ENCODE measurements at regions not wholly inside any gene's neighbourhood (a gene's known extent, or its start where the extent isn't known, plus 50 kb on each side); places are given as distances from the start of the nearest gene placed in this dataset.
A peak's percentile ranks its signal among the peaks of the same experiment; 100 is the strongest.
"Not testable (repeated sequence)": the region's sequence is repeated elsewhere in the genome, so short reads cannot be mapped to it uniquely, and the experiment has no call there.

DNA sequence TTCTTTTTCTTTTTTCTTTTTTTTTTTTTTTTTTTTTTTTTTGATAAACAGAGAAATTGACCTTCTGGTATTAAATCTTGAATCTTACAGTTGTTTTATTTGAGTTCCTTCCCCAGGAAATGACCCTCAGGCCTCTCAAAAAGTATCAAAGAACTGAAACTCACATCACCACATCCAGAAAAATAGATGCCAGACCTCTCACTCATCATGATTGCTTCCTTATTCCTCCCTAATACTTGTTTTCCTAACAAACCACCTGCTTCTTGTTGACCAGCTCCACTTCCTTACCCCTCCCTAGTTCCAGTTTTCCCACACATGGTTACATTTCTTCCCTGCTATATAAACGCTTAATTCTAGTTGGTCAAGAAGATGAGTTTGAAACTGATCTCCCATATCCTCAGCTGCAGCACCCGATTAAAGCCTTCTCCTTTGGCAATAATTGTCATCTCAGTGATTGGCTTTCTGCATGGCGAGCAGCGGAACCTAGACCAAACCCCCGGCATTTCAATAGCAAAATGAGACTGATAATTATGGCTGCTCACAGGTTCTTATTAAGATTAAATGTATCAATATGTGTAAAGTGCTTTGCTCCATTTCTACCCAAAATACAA is 681.1 kb upstream of the AUTS2 start:
- no peak for DNase-seq (ENCODE audit: low spot score)

- DNase-seq (ENCODE audit: low spot score) = no peak
These were observed 679.7 kb upstream of the AUTS2 start for GRCh38 chr7:68918621-68919020.

GRCh38 chr7:68922850-68923249 is 675.4 kb upstream of the AUTS2 start:
- DNase-seq (ENCODE audit: low spot score) = no peak

DNA sequence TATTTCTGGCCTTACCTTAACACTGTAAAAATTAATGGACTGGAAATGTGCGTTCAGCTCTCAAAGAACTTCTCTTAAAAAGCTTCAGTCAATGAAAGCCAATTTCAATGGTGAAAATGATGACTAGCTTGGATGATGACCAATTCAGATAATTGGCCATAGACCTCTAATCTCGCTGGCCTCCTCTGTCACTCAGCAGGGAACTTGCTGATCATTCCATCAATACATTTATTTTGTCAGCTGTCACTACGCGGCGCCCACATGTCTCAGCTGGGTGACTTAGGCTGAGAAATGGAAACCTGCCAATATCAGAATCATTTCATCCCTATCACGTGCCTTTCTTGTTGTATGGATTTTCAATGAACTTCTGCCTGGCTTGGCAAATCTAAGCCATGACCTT is 673.0 kb upstream of the AUTS2 start:
- no peak for DNase-seq (ENCODE audit: low spot score)

- DNase-seq (ENCODE audit: low spot score) = peak; percentile 16
These were observed 668.5 kb upstream of the AUTS2 start for GRCh38 chr7:68929781-68930261.

GRCh38 chr7:68936471-68937035 is 661.7 kb upstream of the AUTS2 start:
- no peak for DNase-seq (ENCODE audit: low spot score)

- DNase-seq (ENCODE audit: low spot score) = no peak
These were observed 660.1 kb upstream of the AUTS2 start for GRCh38 chr7:68938151-68938550.

GRCh38 chr7:68943786-68944185 is 654.5 kb upstream of the AUTS2 start:
- DNase-seq (ENCODE audit: low spot score) = no peak

GRCh38 chr7:68955656-68956055 is 642.6 kb upstream of the AUTS2 start:
- DNase-seq (ENCODE audit: low spot score) = no peak

GRCh38 chr7:68958571-68958970 is 639.7 kb upstream of the AUTS2 start:
- no peak for DNase-seq (ENCODE audit: low spot score)

DNA sequence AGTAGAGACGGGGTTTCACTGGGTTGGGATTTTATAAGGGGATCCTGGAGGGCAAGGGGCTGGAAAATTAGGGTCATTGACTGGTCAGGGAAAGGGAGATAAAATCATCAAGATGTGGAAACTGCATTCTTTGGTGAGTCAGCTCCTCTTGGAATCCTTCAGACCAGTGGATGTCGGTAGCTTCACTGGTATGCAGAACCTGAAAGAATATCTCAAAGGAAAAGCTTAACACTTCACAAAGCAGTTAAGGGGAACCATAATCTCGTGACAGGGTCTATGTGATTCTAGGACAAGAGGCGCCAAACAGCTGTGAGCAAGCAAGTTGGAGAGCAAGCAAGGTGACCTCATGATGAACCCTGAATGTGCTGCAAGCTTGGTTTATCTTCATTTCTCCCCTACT is 634.7 kb upstream of the AUTS2 start:
- DNase-seq (ENCODE audit: low spot score) = no peak

DNA sequence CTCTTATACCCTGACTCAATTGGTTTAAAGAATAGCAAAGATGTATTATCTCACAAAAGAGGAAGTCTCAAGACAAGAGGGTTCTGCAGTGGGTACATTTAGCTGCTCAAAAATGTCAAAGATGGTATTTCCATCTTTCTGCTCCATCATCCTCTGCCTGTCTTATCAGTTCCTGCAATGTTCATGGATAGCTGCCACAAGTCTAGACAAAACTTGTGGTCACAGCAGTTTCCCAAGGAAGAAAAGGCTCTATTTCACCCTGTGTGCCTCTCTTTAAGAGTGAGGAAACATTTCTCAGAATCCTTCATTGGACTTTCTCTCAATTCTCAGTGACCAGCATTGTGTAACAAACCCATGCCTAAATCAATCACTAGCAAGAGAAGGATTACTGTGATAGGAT is 634.2 kb upstream of the AUTS2 start:
- no peak for DNase-seq (ENCODE audit: low spot score)

DNA sequence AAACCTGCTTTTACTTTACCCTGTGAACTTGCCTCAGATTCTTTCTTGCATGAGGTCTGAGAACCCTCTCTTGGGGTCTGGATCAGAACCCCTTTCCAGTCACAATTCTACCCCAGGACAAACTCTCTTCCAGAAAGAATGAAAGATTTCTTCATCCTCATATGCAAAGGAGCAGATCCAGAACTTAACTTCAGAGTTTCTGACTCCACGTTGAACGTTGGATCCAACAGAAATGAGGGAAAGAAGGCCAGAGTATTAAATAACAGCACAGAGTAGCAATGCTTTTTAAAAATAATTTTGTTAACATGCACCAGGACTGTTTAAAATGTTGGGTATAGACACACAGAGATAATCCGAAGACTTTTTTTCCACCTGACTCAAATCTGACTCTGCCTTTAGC is 632.9 kb upstream of the AUTS2 start:
- no peak for DNase-seq (ENCODE audit: low spot score)

- no peak for DNase-seq (ENCODE audit: low spot score)
These were observed 630.7 kb upstream of the AUTS2 start for GRCh38 chr7:68967598-68967997.

- no peak for DNase-seq (ENCODE audit: low spot score)
These were observed 628.7 kb upstream of the AUTS2 start for GRCh38 chr7:68969571-68969970.

DNA sequence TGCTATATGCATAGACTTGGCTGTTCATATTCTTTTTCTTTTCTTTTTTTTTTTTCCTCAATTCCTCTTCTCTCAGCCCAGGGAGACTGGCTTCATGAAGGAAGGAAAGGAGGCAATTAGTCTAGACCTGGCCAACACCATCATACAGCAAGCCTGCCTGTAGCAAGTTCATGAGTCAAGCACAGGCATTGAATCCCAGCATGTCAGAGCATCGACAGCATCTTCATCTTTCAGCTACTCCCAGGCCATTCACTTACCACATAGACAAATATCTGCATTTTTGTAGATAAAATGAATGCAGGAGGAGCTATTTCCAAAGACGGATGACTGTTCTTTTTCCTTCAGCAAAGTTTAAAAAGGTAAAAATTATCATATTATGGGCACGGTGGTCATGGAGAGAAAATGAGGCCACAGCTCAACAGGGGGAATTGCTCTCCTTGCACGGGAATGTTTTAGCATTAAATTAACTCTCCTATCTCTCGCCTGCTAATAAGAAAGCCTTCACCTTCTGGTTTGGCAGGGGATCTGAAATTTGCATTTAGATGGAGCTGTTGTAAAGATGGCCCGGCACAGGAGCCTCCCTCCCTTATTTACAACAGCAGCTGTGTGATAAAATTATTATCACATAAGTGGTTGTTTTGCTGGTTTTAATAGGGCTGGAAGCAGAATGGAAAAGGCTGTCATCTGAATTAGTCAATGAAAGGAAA is 626.5 kb upstream of the AUTS2 start:
- no peak for DNase-seq (ENCODE audit: low spot score)

GRCh38 chr7:68977385-68978055 is 620.8 kb upstream of the AUTS2 start:
- no peak for DNase-seq (ENCODE audit: low spot score)

GRCh38 chr7:68978710-68979109 is 619.6 kb upstream of the AUTS2 start:
- no peak for DNase-seq (ENCODE audit: low spot score)

- DNase-seq (ENCODE audit: low spot score) = no peak
These were observed 618.3 kb upstream of the AUTS2 start for GRCh38 chr7:68980011-68980410.

DNA sequence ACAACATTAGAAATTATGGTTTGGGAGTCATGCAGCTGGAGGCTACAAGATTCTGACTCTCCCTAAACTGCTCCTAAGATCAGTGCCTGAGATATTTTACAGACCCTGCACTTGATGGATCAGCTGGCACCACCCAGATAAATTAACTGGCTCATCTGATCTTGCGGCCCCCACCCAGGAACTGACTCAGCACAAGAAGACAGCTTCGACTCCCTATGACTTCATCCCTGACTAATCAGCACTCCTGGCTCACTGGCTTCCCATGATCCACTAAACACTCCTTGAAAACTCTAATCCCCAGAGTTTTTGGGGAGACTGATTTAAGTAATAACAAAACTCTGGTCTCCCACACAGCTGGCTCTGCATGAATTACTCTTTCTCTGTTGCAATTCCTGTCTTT is 617.8 kb upstream of the AUTS2 start:
- not testable (repeated sequence) for DNase-seq (ENCODE audit: low spot score)

DNA sequence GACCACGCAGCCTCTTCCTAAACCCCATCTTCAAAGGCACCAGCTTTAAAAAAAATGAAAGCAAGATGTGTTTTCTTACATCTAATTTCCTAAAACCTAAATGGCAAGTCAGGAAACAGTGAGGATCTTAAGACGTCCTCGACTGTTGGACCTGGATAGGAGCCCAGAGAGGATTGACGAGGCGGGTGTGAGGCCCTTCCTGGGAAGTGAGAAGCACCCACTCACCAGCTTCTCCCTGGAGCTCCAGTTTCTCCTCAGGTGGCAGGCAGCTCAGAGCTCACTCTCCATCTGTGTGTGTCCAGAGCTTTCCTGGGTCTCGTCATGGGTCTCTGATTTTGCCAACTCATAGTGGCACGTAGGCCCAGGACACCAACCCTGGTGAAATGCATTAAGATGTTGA is 614.0 kb upstream of the AUTS2 start:
- DNase-seq (ENCODE audit: low spot score) = no peak

- no peak for DNase-seq (ENCODE audit: low spot score)
These were observed 603.4 kb upstream of the AUTS2 start for GRCh38 chr7:68994841-68995240.

- no peak for DNase-seq (ENCODE audit: low spot score)
These were observed 600.1 kb upstream of the AUTS2 start for GRCh38 chr7:68998136-68998535.

Data from AG08396 (cell line).